Caco-2 (cell line): ENCODE measurements at regions not wholly inside any gene's neighbourhood (a gene's known extent, or its start where the extent isn't known, plus 50 kb on each side); places are given as distances from the start of the nearest gene placed in this dataset.
A peak's percentile ranks its signal among the peaks of the same experiment; 100 is the strongest.
"Not testable (repeated sequence)": the region's sequence is repeated elsewhere in the genome, so short reads cannot be mapped to it uniquely, and the experiment has no call there.

ENCODE experiments used
- BruUV-seq: library from RNA; stranded (reverse); fragments of 400-500 nt; replicated peaks from 2 replicates; lab custom pipeline; 2021; lab: Mats Ljungman, UMichigan
- CTCF ChIA-PET: fragments of 300-600 bp; sonication (Branson Sonifier 250); formaldehyde crosslinking; loops from one replicate; lab custom pipeline; 2022; ENCODE audit warnings: antibody characterized with exemption; lab: Charles Lee
- POLR2A ChIA-PET: fragments of 300-600 bp; sonication (Branson Sonifier 250); formaldehyde crosslinking; loops from one replicate; lab custom pipeline; 2022; ENCODE audit warnings: antibody characterized with exemption; lab: Charles Lee
- DNase-seq, 2 experiments: peaks; one replicate each; pipeline versions ENCODE4 v3.0.0 to v3.0.0-alpha.2; 2020 to 2022
- H3K27me3 ChIP-seq: replicated peaks from 2 replicates; pipeline ENCODE4 v1.6.0; 2011; ENCODE audit warnings: low read length; ENCODE audit not compliant: control insufficient read depth, insufficient read depth
- H3K36me3 ChIP-seq: 2 replicates; pipeline ENCODE4 v1.5.1; 2011; ENCODE audit warnings: low read length; ENCODE audit not compliant: control insufficient read depth, insufficient read depth
- H3K4me1 ChIP-seq: fragments of 250-450 bp; sonication (Bioruptor Pico); 2 replicates; pipeline ENCODE4 v1.5.1; 2020; ENCODE audit warnings: mild to moderate bottlenecking
- H3K4me3 ChIP-seq: 2 replicates; pipeline ENCODE4 v1.5.1; 2011; ENCODE audit warnings: low read depth, mild to moderate bottlenecking, control low read depth, low read length
- H3K9me3 ChIP-seq: fragments of 250-450 bp; sonication (Bioruptor Pico); 2 replicates; pipeline ENCODE4 v1.5.1; 2020; ENCODE audit warnings: mild to moderate bottlenecking, moderate library complexity
- H3K27ac Mint-ChIP-seq: one replicate; pipeline ENCODE4 v1.8.0; 2022; ENCODE audit warnings: mixed read lengths; ENCODE audit not compliant: unreplicated experiment
- H3K27me3 Mint-ChIP-seq: one replicate; pipeline ENCODE4 v1.8.0; 2022; ENCODE audit warnings: mixed read lengths; ENCODE audit not compliant: insufficient read depth, unreplicated experiment
- H3K36me3 Mint-ChIP-seq: one replicate; pipeline ENCODE4 v1.8.0; 2022; ENCODE audit warnings: mild to moderate bottlenecking, mixed read lengths; ENCODE audit not compliant: insufficient read depth, unreplicated experiment
- H3K4me1 Mint-ChIP-seq: one replicate; pipeline ENCODE4 v1.8.0; 2022; ENCODE audit warnings: low read depth, mixed read lengths; ENCODE audit not compliant: unreplicated experiment
- H3K4me3 Mint-ChIP-seq: one replicate; pipeline ENCODE4 v1.8.0; 2022; ENCODE audit warnings: mild to moderate bottlenecking, moderate library complexity, mixed read lengths; ENCODE audit not compliant: unreplicated experiment
- H3K9me3 Mint-ChIP-seq: one replicate; pipeline ENCODE4 v1.8.0; 2022; ENCODE audit warnings: mixed read lengths; ENCODE audit not compliant: unreplicated experiment
- CTCF ChIP-seq, 2 experiments: fragments of 200-600 bp in 1 of 2; IDR thresholded peaks; 1 replicate in 1 of 2; 2 replicates in 1 of 2; pipeline versions ENCODE4 v1.5.1 to v1.8.0; 2011 to 2022; ENCODE audit warnings: antibody characterized with exemption in 1 of 2, control low read depth in 1 of 2, inconsistent platforms in 1 of 2, low read depth in 1 of 2, low read length in 1 of 2, mild to moderate bottlenecking in 1 of 2, moderate library complexity in 1 of 2; ENCODE audit not compliant: insufficient read depth in 1 of 2, severe bottlenecking in 1 of 2, unreplicated experiment in 1 of 2
- intact Hi-C: fragments of 100-400 bp; cut with micrococcal nuclease; formaldehyde crosslinking; loops from one replicate; pipeline ENCODE4 v1.10.0; 2022; ENCODE audit not compliant: unreplicated experiment

- H3K36me3 Mint-ChIP-seq, result peaks cover 67% of the 10 kb centered on the region
- H3K4me1 ChIP-seq, result peaks cover 3% of the 10 kb centered on the region
- H3K36me3 ChIP-seq, result no peaks in the 10 kb centered on the region; the same call in 1 of the 2 replicates
- ChIA-PET POLR2A (no interaction called here), CTCF (no interaction called here)
- intact Hi-C loops, result loop anchor here (5.0 kb wide), 1 partner anchor 35 kb away; no protein-coding TSS in a partner anchor
- BruUV-seq, result no TSS peak
- H3K4me1 Mint-ChIP-seq, result no peaks in the 10 kb centered on the region
- no peak for DNase-seq
- peak overlapping the region; percentile 13 for H3K27ac Mint-ChIP-seq
- no peak overlapping the region for H3K4me3 ChIP-seq
- H3K27me3 Mint-ChIP-seq, result no peaks in the 10 kb centered on the region
- no peak overlapping the region for H3K4me3 Mint-ChIP-seq
- H3K9me3 ChIP-seq, result no peaks in the 10 kb centered on the region
- no peak for TF ChIP-seq CTCF (IDR thresholded peaks at IDR 0.05; ENCODE audit: insufficient read depth in 1 of 2, low read depth in 1 of 2, low read length in 1 of 2, severe bottlenecking in 1 of 2, unreplicated experiment in 1 of 2)
- no peaks in the 10 kb centered on the region for H3K27me3 ChIP-seq
- H3K9me3 Mint-ChIP-seq, result no peaks in the 10 kb centered on the region
Observed at GRCh38 chr9:722388-722980, 119.0 kb upstream of the DMRT1 start.

GRCh38 chr9:724461-724860 lies 117.0 kb upstream of the DMRT1 start:
- H3K36me3 Mint-ChIP-seq, result peaks cover 69% of the 10 kb centered on the region
- CTCF ChIA-PET, result not testable (repeated sequence)

GRCh38 chr9:726005-726404 lies 115.5 kb upstream of the DMRT1 start:
- DNase-seq, result no peak
- Histone ChIP-seq H3K4me1 (peaks cover 14% of the 10 kb centered on the region), H3K4me3 (no peak overlapping the region), H3K9me3 (no peaks in the 10 kb centered on the region), H3K27me3 (no peaks in the 10 kb centered on the region), H3K36me3 (no peaks in the 10 kb centered on the region; the same call in 1 of the 2 replicates)
- peaks cover 72% of the 10 kb centered on the region for H3K36me3 Mint-ChIP-seq
- H3K9me3 Mint-ChIP-seq, result no peaks in the 10 kb centered on the region
- intact Hi-C loops, result no loop called here
- H3K27me3 Mint-ChIP-seq, result no peaks in the 10 kb centered on the region
- TF ChIP-seq CTCF (IDR thresholded peaks at IDR 0.05; ENCODE audit: insufficient read depth in 1 of 2, low read depth in 1 of 2, low read length in 1 of 2, severe bottlenecking in 1 of 2, unreplicated experiment in 1 of 2), result no peak
- no peak overlapping the region for H3K27ac Mint-ChIP-seq
- no peaks in the 10 kb centered on the region for H3K4me1 Mint-ChIP-seq
- ChIA-PET CTCF (no interaction called here), POLR2A (no interaction called here)
- no TSS peak for BruUV-seq
- no peak overlapping the region for H3K4me3 Mint-ChIP-seq

More at GRCh38 chr9:724461-724860, 117.0 kb upstream of the DMRT1 start:
- POLR2A ChIA-PET, BruUV-seq, H3K27ac Mint-ChIP-seq, H3K27me3 Mint-ChIP-seq, H3K4me3 ChIP-seq, H3K9me3 ChIP-seq, H3K4me1 Mint-ChIP-seq, DNase-seq, H3K4me3 Mint-ChIP-seq, H3K27me3 ChIP-seq, H3K36me3 ChIP-seq, H3K9me3 Mint-ChIP-seq: not testable (repeated sequence)
- H3K4me1 ChIP-seq, result peaks cover 14% of the 10 kb centered on the region
- intact Hi-C loops, result loop anchor here (5.0 kb wide), 1 partner anchor 33 kb away; no protein-coding TSS in a partner anchor
